ENCODE measurements at regions not wholly inside any gene's neighbourhood (a gene's known extent, or its start where the extent isn't known, plus 50 kb on each side); places are given as distances from the start of the nearest gene placed in this dataset.

DNA sequence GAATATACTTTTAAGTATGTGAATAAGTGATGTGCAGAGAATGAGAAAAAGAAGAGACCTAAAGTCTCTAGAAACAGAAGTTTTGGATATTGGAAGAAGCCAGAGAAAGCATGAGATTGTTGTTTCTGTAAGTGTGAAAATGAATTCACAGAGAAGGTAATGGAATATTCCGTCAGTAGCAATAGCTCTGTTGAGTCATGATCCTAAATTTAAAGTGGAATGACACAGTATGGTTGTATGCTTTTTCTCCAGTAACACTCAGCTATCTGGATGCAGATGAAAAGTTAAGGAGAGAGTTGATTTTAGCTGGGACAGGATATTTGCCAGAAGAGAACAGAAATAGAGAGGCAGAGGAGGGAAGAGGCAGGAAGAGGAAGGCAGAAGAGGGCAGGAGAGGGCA lies 1166.3 kb downstream of the GALC start:
- TF ChIP-seq, protein P1, sequence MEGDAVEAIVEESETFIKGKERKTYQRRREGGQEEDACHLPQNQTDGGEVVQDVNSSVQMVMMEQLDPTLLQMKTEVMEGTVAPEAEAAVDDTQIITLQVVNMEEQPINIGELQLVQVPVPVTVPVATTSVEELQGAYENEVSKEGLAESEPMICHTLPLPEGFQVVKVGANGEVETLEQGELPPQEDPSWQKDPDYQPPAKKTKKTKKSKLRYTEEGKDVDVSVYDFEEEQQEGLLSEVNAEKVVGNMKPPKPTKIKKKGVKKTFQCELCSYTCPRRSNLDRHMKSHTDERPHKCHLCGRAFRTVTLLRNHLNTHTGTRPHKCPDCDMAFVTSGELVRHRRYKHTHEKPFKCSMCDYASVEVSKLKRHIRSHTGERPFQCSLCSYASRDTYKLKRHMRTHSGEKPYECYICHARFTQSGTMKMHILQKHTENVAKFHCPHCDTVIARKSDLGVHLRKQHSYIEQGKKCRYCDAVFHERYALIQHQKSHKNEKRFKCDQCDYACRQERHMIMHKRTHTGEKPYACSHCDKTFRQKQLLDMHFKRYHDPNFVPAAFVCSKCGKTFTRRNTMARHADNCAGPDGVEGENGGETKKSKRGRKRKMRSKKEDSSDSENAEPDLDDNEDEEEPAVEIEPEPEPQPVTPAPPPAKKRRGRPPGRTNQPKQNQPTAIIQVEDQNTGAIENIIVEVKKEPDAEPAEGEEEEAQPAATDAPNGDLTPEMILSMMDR (IDR thresholded peaks at IDR 0.05), result no peak
- no peak for TF ChIP-seq POLR2A (IDR thresholded peaks at IDR 0.05)

Measured in adrenal gland (tissue), 5 donors.